Body of pancreas (tissue), 4 donors: ENCODE measurements at regions not wholly inside any gene's neighbourhood (a gene's known extent, or its start where the extent isn't known, plus 50 kb on each side); places are given as distances from the start of the nearest gene placed in this dataset.

Experiments used
- CTCF ChIP-seq, 7 experiments: fragments of 450-650 bp in 4 of 7; fragments of 200-600 bp in 3 of 7; sonication (generic) in 3 of 7; IDR thresholded peaks; one replicate each; pipeline ENCODE4 v1.5.1; 2016 to 2019; ENCODE audit warnings: antibody characterized with exemption in 7 of 7
- POLR2A ChIP-seq, 3 donors: fragments of 450-650 bp; IDR thresholded peaks; one replicate each; pipeline ENCODE4 v1.6.1; 2016; ENCODE audit warnings: antibody characterized with exemption in 3 of 3, mild to moderate bottlenecking in 2 of 3

- TF ChIP-seq CTCF (IDR thresholded peaks at IDR 0.05) (no peak), POLR2A (IDR thresholded peaks at IDR 0.05) (no peak)
These were observed 326.7 kb downstream of the SIPA1L2 start for GRCh38 chr1:232303222-232303620.
